K562 (cell line): ENCODE measurements at regions not wholly inside any gene's neighbourhood (a gene's known extent, or its start where the extent isn't known, plus 50 kb on each side); places are given as distances from the start of the nearest gene placed in this dataset.

ENCODE experiments used
- ATAC-seq: fragments of 200-7000 bp; cut with Tn5 transposase; 3 replicates; pipeline ENCODE4 v1.9.1; 2020; ENCODE audit warnings: moderate library complexity
- BruUV-seq: library from RNA; stranded (reverse); fragments of 400-500 nt; replicated peaks from 2 replicates; lab custom pipeline; 2021; lab: Mats Ljungman, UMichigan
- CTCF ChIA-PET: fragments of 300-600 bp; formaldehyde crosslinking; extraction: SDS; loops from one replicate; lab custom pipeline; 2021; ENCODE audit warnings: low intra/inter-chr PET ratio; lab: Yijun Ruan, JAX
- POLR2A ChIA-PET: fragments of 300-600, 350-650 bp; sonication (Branson Sonifier 250); formaldehyde crosslinking; extraction: SDS; loops from one replicate; lab custom pipeline; 2021; ENCODE audit warnings: antibody characterized with exemption, inconsistent platforms; lab: Yijun Ruan, JAX
- DNase-seq, 4 experiments: peaks; one replicate each; pipeline versions ENCODE4 v3.0.0 to v3.0.0-alpha.2; 2011 to 2018; ENCODE audit warnings: low spot score in 3 of 4, mixed read lengths in 3 of 4; ENCODE audit errors: extremely low read depth in 1 of 4
- FAIRE-seq: peaks from 2 replicates; lab custom pipeline; 2011; peaks lifted over from hg19 to GRCh38; lab: Jason Lieb, UNC
- H2AFZ ChIP-seq: 2 replicates; pipeline ENCODE4 v1.6.0; 2011; ENCODE audit warnings: low read depth, low read length, control low read depth, inconsistent platforms
- H3K27ac ChIP-seq: fragments of 200-600 bp; 3 replicates; pipeline ENCODE4 v1.8.0; 2011; ENCODE audit warnings: low read depth, mild to moderate bottlenecking, control low read depth, inconsistent platforms, low read length, moderate library complexity, mixed read lengths; ENCODE audit errors: extremely low read depth
- H3K27me3 ChIP-seq, 2 experiments: fragments of 300-600 bp in 1 of 2; 2 replicates in 1 of 2; 3 replicates in 1 of 2; pipeline versions ENCODE4 v1.6.0 to v1.8.0; 2011; ENCODE audit warnings: inconsistent platforms in 2 of 2, low read length in 2 of 2, mild to moderate bottlenecking in 1 of 2, mixed read lengths in 1 of 2, moderate library complexity in 1 of 2; ENCODE audit not compliant: control insufficient read depth in 2 of 2, insufficient read depth in 2 of 2
- H3K36me3 ChIP-seq: fragments of 300-600 bp; 3 replicates; pipeline ENCODE4 v1.8.0; 2011; ENCODE audit warnings: mild to moderate bottlenecking, low read length, inconsistent platforms; ENCODE audit not compliant: control insufficient read depth, insufficient read depth
- H3K4me1 ChIP-seq, 2 experiments: fragments of 200-600 bp in 1 of 2; replicated peaks in 1 of 2; 2 replicates in 1 of 2; 3 replicates in 1 of 2; pipeline versions ENCODE4 v1.5.1 to v1.8.0; 2011; ENCODE audit warnings: inconsistent platforms in 2 of 2, low read length in 2 of 2, mild to moderate bottlenecking in 1 of 2, mixed read lengths in 1 of 2, moderate library complexity in 1 of 2; ENCODE audit not compliant: control insufficient read depth in 2 of 2, insufficient read depth in 2 of 2
- H3K4me2 ChIP-seq: 2 replicates; pipeline ENCODE4 v1.6.1; 2011; ENCODE audit warnings: low read length, control low read depth, inconsistent platforms, mixed read lengths; ENCODE audit not compliant: insufficient read depth
- H3K4me3 ChIP-seq: fragments of 200-600 bp; sonication (generic), shearing (Covaris generic); 2 replicates; pipeline ENCODE4 v1.5.1; 2016; ENCODE audit warnings: control low read depth, inconsistent platforms
- H3K79me2 ChIP-seq: fragments of 200-600 bp; 3 replicates; pipeline ENCODE4 v1.8.0; 2011; ENCODE audit warnings: low read length, inconsistent platforms; ENCODE audit not compliant: control insufficient read depth, insufficient read depth
- H3K9ac ChIP-seq, 2 experiments: 2 replicates each; pipeline versions ENCODE4 v1.6.0 to v1.6.1; 2011; ENCODE audit warnings: low read depth in 2 of 2, low read length in 2 of 2, control low read depth in 1 of 2, inconsistent platforms in 1 of 2, mild to moderate bottlenecking in 1 of 2, mixed read lengths in 1 of 2; ENCODE audit not compliant: insufficient read depth in 1 of 2
- H3K9me1 ChIP-seq: one replicate; pipeline ENCODE4 v1.6.0; 2011; ENCODE audit warnings: inconsistent platforms, mild to moderate bottlenecking, low read length, moderate library complexity; ENCODE audit not compliant: control insufficient read depth, insufficient read depth
- H3K9me3 ChIP-seq: replicated peaks from 2 replicates; pipeline ENCODE4 v1.5.1; 2011; ENCODE audit warnings: low read depth, low read length, inconsistent platforms; ENCODE audit not compliant: control insufficient read depth, insufficient read depth
- H4K20me1 ChIP-seq: replicated peaks from 2 replicates; pipeline ENCODE4 v1.6.1; 2011; ENCODE audit warnings: low read length, inconsistent platforms, mixed read lengths; ENCODE audit not compliant: control insufficient read depth, insufficient read depth
- CHD1 ChIP-seq: fragments of 200-600 bp; sonication (generic); IDR thresholded peaks from one replicate; pipeline ENCODE4 v1.6.1; 2012; ENCODE audit warnings: mild to moderate bottlenecking, moderate library complexity, low read length, inconsistent platforms
- OTX1 ChIP-seq: fragments of 450-650 bp; formaldehyde crosslinking; IDR thresholded peaks from 2 replicates; pipeline ENCODE4 v1.4.0; 2022; ENCODE audit warnings: mild to moderate bottlenecking
- RBM15 ChIP-seq: fragments of 200-400 bp; formaldehyde crosslinking; IDR thresholded peaks from 2 replicates; pipeline ENCODE4 v1.6.1; 2018; ENCODE audit warnings: mild to moderate bottlenecking, low read length, moderate library complexity; ENCODE audit not compliant: insufficient read depth
- SIN3B ChIP-seq: fragments of 450-650 bp; IDR thresholded peaks from 2 replicates; pipeline ENCODE4 v1.6.1; 2017; ENCODE audit warnings: low read depth, mild to moderate bottlenecking, moderate library complexity
- SPI1 ChIP-seq: IDR thresholded peaks from 2 replicates; pipeline ENCODE4 v1.6.1; 2011; ENCODE audit warnings: low read depth, low read length, control low read depth, borderline replicate concordance
- TEAD4 ChIP-seq, 2 experiments: sonication (generic) in 1 of 2; formaldehyde crosslinking in 1 of 2; IDR thresholded peaks; 2 replicates each; pipeline versions ENCODE4 v1.6.1 to v1.8.0; 2012 to 2022; ENCODE audit warnings: borderline replicate concordance in 1 of 2, inconsistent platforms in 1 of 2, low read length in 1 of 2, mild to moderate bottlenecking in 1 of 2, missing genetic modification reagents in 1 of 2
- ZFPM2 ChIP-seq: fragments of 250-450 bp; sonication (Bioruptor Pico); IDR thresholded peaks from 2 replicates; pipeline ENCODE4 v1.5.1; 2022; ENCODE audit warnings: mild to moderate bottlenecking
- ZNF280A ChIP-seq: fragments of 450-650 bp; IDR thresholded peaks from 2 replicates; pipeline ENCODE4 v1.6.1; 2018; ENCODE audit warnings: mild to moderate bottlenecking, low read depth; ENCODE audit not compliant: partially characterized antibody
- ZNF41 ChIP-seq: fragments of 250-450 bp; sonication (Bioruptor Pico); conservative IDR thresholded peaks from 2 replicates; pipeline ENCODE4 v1.4.0; 2020; ENCODE audit warnings: mild to moderate bottlenecking
- ZNF75A ChIP-seq: fragments of 450-650 bp; formaldehyde crosslinking; IDR thresholded peaks from 2 replicates; pipeline ENCODE4 v1.4.0; 2020; ENCODE audit warnings: mild to moderate bottlenecking
- WGBS: fragments of 100-300 bp; shearing (Covaris generic); methylation state at CpG from one replicate; pipeline ENCODE4 v1.1.6; 2016; ENCODE audit warnings: low coverage, mixed read lengths; ENCODE audit not compliant: insufficient coverage; ENCODE audit errors: missing lambda C conversion rate; 5-methylcytosine and 5-hydroxymethylcytosine counted together
- in situ Hi-C: fragments of 300-500 bp; cut with MboI; formaldehyde crosslinking; loops from 4 replicates; pipeline ENCODE4 v1.15.0; 2018; ENCODE audit warnings: inconsistent platforms, mixed read lengths
- intact Hi-C: fragments of 100-400 bp; cut with micrococcal nuclease; formaldehyde crosslinking; loops from 2 replicates; pipeline ENCODE4 v1.14.2; 2022

- Histone ChIP-seq H4K20me1 (no peaks in the 10 kb centered on the region), H3K9me3 (no peaks in the 10 kb centered on the region), H3K27me3 (no peaks in the 10 kb centered on the region), H3K4me3 (no peak overlapping the region), H3K9me1 (no peaks in the 10 kb centered on the region), H3K79me2 (no peaks in the 10 kb centered on the region), H3K4me2 (no peak overlapping the region), H3K27ac (no peak overlapping the region), H3K4me1 (no peaks in the 10 kb centered on the region), H2AFZ (no peak overlapping the region)
- FAIRE-seq (no peak), DNase-seq (no peak), ATAC-seq (no peak)
- ChIA-PET POLR2A (no interaction called here), CTCF (no interaction called here)
- WGBS = 0% methylated on average over 4 of the region's 4 CpGs
- BruUV-seq = no TSS peak
- in situ Hi-C loops = no loop called here
- TF ChIP-seq CHD1 = no peak
- TF ChIP-seq ZNF75A (CRISPR knock-in tag) = no peak
- TF ChIP-seq ZFPM2 = no peak
- no peak for TF ChIP-seq ZNF280A
- no peak for TF ChIP-seq RBM15
- TF ChIP-seq SIN3B = no peak
- no peak for TF ChIP-seq SPI1
- no peak for TF ChIP-seq TEAD4 (IDR thresholded peaks at IDR 0.05; ENCODE audit: low read length)
- TF ChIP-seq TEAD4 (CRISPR knock-in tag; IDR thresholded peaks at IDR 0.05; ENCODE audit: borderline replicate concordance) = no peak
- TF ChIP-seq OTX1 (CRISPR knock-in tag) = no peak
- TF ChIP-seq ZNF41 (CRISPR knock-in tag) = no peak
- TF ChIP-seq, all 486 proteins: peak for 0
- Histone ChIP-seq H3K9ac (no peak overlapping the region), H3K36me3 (no peaks in the 10 kb centered on the region)
- intact Hi-C loops = no loop called here
These were observed 1003.0 kb downstream of the SORCS3 start for GRCh38 chr10:105644091-105644490.
